GM12873 (cell line): ENCODE measurements at regions not wholly inside any gene's neighbourhood (a gene's known extent, or its start where the extent isn't known, plus 50 kb on each side); places are given as distances from the start of the nearest gene placed in this dataset.

Source experiments
- CTCF ChIP-seq: IDR thresholded peaks from 2 replicates; pipeline ENCODE4 v1.5.1; 2012; ENCODE audit warnings: low read depth, mild to moderate bottlenecking, moderate library complexity, low read length, control low read depth; ENCODE audit not compliant: insufficient read depth; ENCODE audit errors: missing control alignments

GRCh38 chrX:82087699-82088098 is 885.8 kb downstream of the SH3BGRL start:
- TF ChIP-seq CTCF, result no peak

GRCh38 chrX:82092307-82092706 is 890.4 kb downstream of the SH3BGRL start:
- TF ChIP-seq CTCF, result no peak

GRCh38 chrX:82125103-82125502 is 923.2 kb downstream of the SH3BGRL start:
- no peak for TF ChIP-seq CTCF

- no peak for TF ChIP-seq CTCF
Measured at GRCh38 chrX:82127228-82128123, 925.6 kb downstream of the SH3BGRL start.

GRCh38 chrX:82134378-82134777 is 932.5 kb downstream of the SH3BGRL start:
- TF ChIP-seq CTCF, result no peak

GRCh38 chrX:82141942-82142341 is 940.0 kb downstream of the SH3BGRL start:
- TF ChIP-seq CTCF, result no peak

GRCh38 chrX:82161195-82161594 is 959.3 kb downstream of the SH3BGRL start:
- TF ChIP-seq CTCF, result no peak
